ENCODE measurements at regions not wholly inside any gene's neighbourhood (a gene's known extent, or its start where the extent isn't known, plus 50 kb on each side); places are given as distances from the start of the nearest gene placed in this dataset.

GRCh38 chr21:25343774-25344545, 263.3 kb downstream of the MRPL39 start:
- peaks cover 20% of the 10 kb centered on the region for H3K27me3 Mint-ChIP-seq
- ATAC-seq (ENCODE audit: low read depth) = no peak

DNA sequence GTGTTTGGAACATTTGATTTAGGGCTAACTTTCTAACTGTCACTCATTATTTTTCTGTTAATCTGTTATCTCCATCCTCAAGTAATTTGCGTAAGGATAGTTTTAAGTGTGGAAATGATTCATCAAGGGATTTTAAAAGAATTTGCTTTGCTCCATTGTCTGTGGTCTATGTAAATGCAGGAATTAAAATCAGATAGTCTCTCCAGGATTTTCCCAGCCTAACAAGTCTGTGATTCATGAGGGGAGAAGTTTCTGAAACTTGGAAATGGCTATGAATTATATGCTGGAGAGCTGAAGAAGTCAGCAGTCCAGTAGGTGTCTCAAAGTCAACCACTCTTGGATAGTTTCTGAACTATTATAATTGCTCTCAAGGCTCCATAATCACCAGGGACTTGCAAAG, 264.5 kb downstream of the MRPL39 start:
- POLR2A ChIA-PET = no interaction called here
- no peak overlapping the region for H3K4me3 Mint-ChIP-seq
- H3K9me3 Mint-ChIP-seq = peaks cover 1% of the 10 kb centered on the region
- H3K36me3 Mint-ChIP-seq = no peaks in the 10 kb centered on the region
- DNase-seq (no peak), ATAC-seq (ENCODE audit: low read depth) (no peak)
- no peak overlapping the region for H3K27ac Mint-ChIP-seq
- peaks cover 24% of the 10 kb centered on the region for H3K27me3 Mint-ChIP-seq
- H3K4me1 Mint-ChIP-seq = no peaks in the 10 kb centered on the region

More at GRCh38 chr21:25343774-25344545, 263.3 kb downstream of the MRPL39 start:
- POLR2A ChIA-PET = no interaction called here
- no peak for DNase-seq
- no peak overlapping the region for H3K4me3 Mint-ChIP-seq
- H3K27ac Mint-ChIP-seq = no peak overlapping the region
- no peaks in the 10 kb centered on the region for H3K36me3 Mint-ChIP-seq
- H3K9me3 Mint-ChIP-seq = peaks cover 4% of the 10 kb centered on the region
- H3K4me1 Mint-ChIP-seq = no peaks in the 10 kb centered on the region

DNA sequence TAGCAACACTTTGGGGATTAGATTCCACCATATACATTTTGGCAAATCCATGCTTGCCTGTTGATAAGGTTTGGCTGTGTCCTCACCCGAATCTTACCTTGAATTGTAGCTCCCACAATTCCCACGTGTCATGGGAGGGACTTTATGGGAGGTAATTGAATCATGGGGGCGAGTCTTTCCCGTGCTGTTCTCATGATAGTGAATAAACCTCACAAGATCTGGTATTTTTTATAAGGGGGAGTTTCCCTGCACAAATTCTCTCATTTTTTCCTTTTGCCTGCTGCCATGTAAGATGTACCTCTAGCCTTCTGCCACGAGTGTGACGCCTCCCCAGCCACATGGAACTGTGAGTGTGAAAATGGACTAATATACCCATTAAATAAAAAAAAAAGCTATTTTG, 265.3 kb downstream of the MRPL39 start:
- Mint-ChIP-seq H3K27ac (no peak overlapping the region), H3K36me3 (no peaks in the 10 kb centered on the region), H3K9me3 (no peaks in the 10 kb centered on the region), H3K27me3 (peaks cover 22% of the 10 kb centered on the region), H3K4me3 (no peak overlapping the region), H3K4me1 (no peaks in the 10 kb centered on the region)
- ATAC-seq (ENCODE audit: low read depth) (no peak), DNase-seq (no peak)
- POLR2A ChIA-PET = no interaction called here

DNA sequence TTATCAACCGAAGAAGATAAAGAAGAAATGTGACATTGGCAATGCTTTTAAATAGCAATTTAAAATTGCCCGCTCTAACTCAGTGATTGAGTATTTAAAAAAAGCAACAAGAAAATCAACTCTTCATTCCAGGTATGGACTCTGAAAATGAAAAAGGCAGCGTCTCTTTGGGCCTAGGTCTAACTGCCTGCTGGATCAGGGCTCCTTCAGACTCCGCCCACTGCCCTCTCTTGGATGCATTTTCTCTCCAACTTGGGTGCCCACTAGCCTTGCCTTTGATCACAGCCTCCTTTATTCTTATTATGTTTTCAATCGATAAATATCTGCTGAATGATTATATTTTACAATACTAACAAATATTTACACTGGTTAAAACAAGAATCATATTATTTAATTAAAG, 268.9 kb downstream of the MRPL39 start:
- no peaks in the 10 kb centered on the region for H3K36me3 Mint-ChIP-seq
- no peaks in the 10 kb centered on the region for H3K9me3 Mint-ChIP-seq
- no peak overlapping the region for H3K4me3 Mint-ChIP-seq
- POLR2A ChIA-PET = no interaction called here
- peaks cover 10% of the 10 kb centered on the region for H3K27me3 Mint-ChIP-seq
- ATAC-seq (ENCODE audit: low read depth) (no peak), DNase-seq (no peak)
- H3K4me1 Mint-ChIP-seq = no peaks in the 10 kb centered on the region
- H3K27ac Mint-ChIP-seq = no peak overlapping the region

DNA sequence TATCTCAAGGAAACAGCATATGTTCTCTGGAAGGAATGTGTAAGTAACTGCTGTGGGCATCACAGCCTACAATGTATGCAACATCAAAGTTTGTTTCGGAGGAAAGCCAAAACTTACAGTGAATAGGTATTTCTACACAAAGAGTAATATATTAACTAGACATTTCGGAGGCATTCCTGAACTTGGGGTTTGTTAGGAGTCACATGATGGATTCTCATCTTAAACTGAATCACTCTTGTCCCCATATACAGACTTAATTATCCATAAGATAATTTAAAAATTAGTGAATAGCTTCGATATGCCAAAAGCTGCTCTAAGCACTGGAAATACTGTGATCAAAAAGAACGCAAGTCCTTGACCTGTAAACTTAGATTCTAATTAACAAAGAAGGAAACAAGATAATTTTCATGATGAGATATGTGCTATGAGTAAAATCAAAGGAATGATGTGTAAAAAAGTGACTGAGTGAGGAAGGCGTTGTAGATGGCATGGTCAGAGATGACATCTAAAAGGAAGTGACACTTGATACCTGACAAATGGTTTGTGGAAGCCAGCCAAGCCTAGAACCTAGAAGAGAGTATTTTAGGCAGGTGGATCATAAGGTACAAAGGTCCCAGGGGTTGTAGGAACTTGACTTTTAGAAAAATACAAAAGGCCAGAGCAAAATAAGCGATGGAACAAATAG, 273.1 kb downstream of the MRPL39 start:
- H3K27ac Mint-ChIP-seq = no peak overlapping the region
- DNase-seq (no peak), ATAC-seq (ENCODE audit: low read depth) (no peak)
- POLR2A ChIA-PET = no interaction called here
- H3K4me3 Mint-ChIP-seq = no peak overlapping the region
- H3K36me3 Mint-ChIP-seq = no peaks in the 10 kb centered on the region
- H3K27me3 Mint-ChIP-seq = peaks cover 3% of the 10 kb centered on the region
- no peaks in the 10 kb centered on the region for H3K4me1 Mint-ChIP-seq
- H3K9me3 Mint-ChIP-seq = no peaks in the 10 kb centered on the region

- no peaks in the 10 kb centered on the region for H3K4me1 Mint-ChIP-seq
- POLR2A ChIA-PET = no interaction called here
- DNase-seq = no peak
- ATAC-seq (ENCODE audit: low read depth) = no peak
- no peaks in the 10 kb centered on the region for H3K36me3 Mint-ChIP-seq
- H3K9me3 Mint-ChIP-seq = no peaks in the 10 kb centered on the region
- H3K27me3 Mint-ChIP-seq = peaks cover 4% of the 10 kb centered on the region
- H3K27ac Mint-ChIP-seq = no peak overlapping the region
- no peak overlapping the region for H3K4me3 Mint-ChIP-seq
Observed at GRCh38 chr21:25331286-25331685, 276.0 kb downstream of the MRPL39 start.

GRCh38 chr21:25330266-25330665, 277.0 kb downstream of the MRPL39 start:
- no peaks in the 10 kb centered on the region for H3K4me1 Mint-ChIP-seq
- POLR2A ChIA-PET = no interaction called here
- ATAC-seq (ENCODE audit: low read depth) (no peak), DNase-seq (no peak)
- H3K36me3 Mint-ChIP-seq = no peaks in the 10 kb centered on the region
- H3K9me3 Mint-ChIP-seq = no peaks in the 10 kb centered on the region
- H3K27me3 Mint-ChIP-seq = peaks cover 4% of the 10 kb centered on the region
- no peak overlapping the region for H3K27ac Mint-ChIP-seq
- no peak overlapping the region for H3K4me3 Mint-ChIP-seq

DNA sequence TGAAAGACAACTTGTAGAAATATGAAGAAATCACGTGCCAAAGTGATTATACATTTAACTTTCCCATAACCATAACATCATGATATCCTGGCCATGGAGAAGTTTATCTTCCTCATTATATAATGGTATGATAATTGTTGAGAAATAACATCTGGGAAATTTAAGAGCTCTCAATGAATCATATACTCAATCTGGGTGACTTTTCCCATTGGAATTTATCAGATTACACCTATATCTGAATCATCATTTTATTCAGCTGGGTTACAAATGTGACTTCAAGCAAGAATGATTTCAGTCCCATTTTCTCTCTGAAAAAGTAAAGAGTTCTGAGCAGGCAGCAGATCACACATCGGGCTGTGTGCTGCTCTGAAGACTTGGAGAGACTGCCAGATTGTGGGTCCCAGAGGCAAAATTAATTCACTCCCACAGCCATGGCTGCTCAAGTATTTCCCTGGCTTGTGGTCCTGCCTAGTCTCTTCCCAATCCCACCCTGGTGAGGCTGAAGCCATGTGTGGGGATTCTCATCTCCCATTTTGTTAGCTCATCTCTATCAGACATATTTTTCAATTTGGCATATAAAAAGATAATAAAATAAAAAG, 278.0 kb downstream of the MRPL39 start:
- H3K9me3 Mint-ChIP-seq = no peaks in the 10 kb centered on the region
- ATAC-seq (ENCODE audit: low read depth) = no peak

GRCh38 chr21:25328736-25329135, 278.5 kb downstream of the MRPL39 start:
- Mint-ChIP-seq H3K36me3 (no peaks in the 10 kb centered on the region), H3K27me3 (peaks cover 6% of the 10 kb centered on the region), H3K4me3 (no peak overlapping the region), H3K4me1 (no peaks in the 10 kb centered on the region), H3K27ac (no peak overlapping the region), H3K9me3 (no peaks in the 10 kb centered on the region)
- DNase-seq = no peak
- no peak for ATAC-seq (ENCODE audit: low read depth)
- POLR2A ChIA-PET = no interaction called here

More for the DNA sequence above, 278.0 kb downstream of the MRPL39 start:
- POLR2A ChIA-PET = no interaction called here
- no peaks in the 10 kb centered on the region for H3K36me3 Mint-ChIP-seq
- H3K4me3 Mint-ChIP-seq = no peak overlapping the region
- peaks cover 6% of the 10 kb centered on the region for H3K27me3 Mint-ChIP-seq
- H3K27ac Mint-ChIP-seq = no peak overlapping the region
- DNase-seq = no peak
- no peaks in the 10 kb centered on the region for H3K4me1 Mint-ChIP-seq

DNA sequence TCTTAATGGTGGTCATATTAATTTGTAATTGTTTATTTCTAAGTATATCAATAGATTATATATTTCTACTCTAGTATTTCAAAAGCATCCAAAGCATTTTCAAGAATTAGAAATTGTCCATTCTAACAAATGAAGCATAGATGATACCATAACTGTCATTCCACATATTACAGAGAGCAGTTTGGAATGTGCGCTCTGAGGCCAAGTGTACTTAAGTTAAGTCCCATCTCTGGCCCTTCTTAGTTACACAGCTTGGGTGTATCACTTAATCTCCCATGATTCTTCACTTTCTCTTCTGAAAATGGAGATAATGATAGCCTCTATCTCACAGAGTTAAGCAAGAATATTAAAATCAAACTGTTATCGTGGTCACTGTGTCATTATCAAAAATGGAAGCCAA, 281.1 kb downstream of the MRPL39 start:
- H3K27me3 Mint-ChIP-seq = peaks cover 6% of the 10 kb centered on the region
- H3K4me1 Mint-ChIP-seq = no peaks in the 10 kb centered on the region

GRCh38 chr21:25324666-25325065, 282.6 kb downstream of the MRPL39 start:
- no peak for DNase-seq
- Mint-ChIP-seq H3K9me3 (no peaks in the 10 kb centered on the region), H3K27ac (no peak overlapping the region), H3K4me3 (no peak overlapping the region), H3K36me3 (no peaks in the 10 kb centered on the region), H3K27me3 (peaks cover 6% of the 10 kb centered on the region), H3K4me1 (no peaks in the 10 kb centered on the region)
- no peak for ATAC-seq (ENCODE audit: low read depth)
- POLR2A ChIA-PET = no interaction called here

More for the DNA sequence above, 281.1 kb downstream of the MRPL39 start:
- no peaks in the 10 kb centered on the region for H3K36me3 Mint-ChIP-seq
- no peak for ATAC-seq (ENCODE audit: low read depth)
- DNase-seq = no peak
- POLR2A ChIA-PET = no interaction called here
- H3K27ac Mint-ChIP-seq = no peak overlapping the region
- H3K9me3 Mint-ChIP-seq = no peaks in the 10 kb centered on the region
- H3K4me3 Mint-ChIP-seq = no peak overlapping the region

- no peaks in the 10 kb centered on the region for H3K36me3 Mint-ChIP-seq
Observed at GRCh38 chr21:25323356-25323949, 283.8 kb downstream of the MRPL39 start.

DNA sequence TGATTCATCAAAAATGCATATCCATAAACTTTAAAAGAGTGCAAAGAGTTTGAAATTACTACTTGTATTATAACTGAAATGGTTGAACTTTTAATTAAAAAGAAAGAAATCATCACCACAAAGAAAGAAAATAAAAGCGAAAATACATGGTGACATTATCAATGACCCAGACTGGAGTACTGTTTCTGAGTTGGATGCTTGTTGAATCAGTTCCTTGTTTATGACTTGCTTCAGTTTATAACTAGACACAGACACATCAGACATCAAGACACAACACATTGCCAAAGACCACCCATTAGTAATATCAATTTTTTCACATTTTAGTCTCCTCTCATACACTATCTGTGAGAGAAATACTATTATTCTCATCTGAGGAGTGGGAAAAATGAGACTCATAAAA, 293.0 kb downstream of the MRPL39 start:
- H3K27me3 Mint-ChIP-seq = peaks cover 2% of the 10 kb centered on the region
- POLR2A ChIA-PET = no interaction called here
- no peaks in the 10 kb centered on the region for H3K36me3 Mint-ChIP-seq
- H3K27ac Mint-ChIP-seq = no peak overlapping the region
- DNase-seq = no peak
- H3K4me1 Mint-ChIP-seq = no peaks in the 10 kb centered on the region
- ATAC-seq (ENCODE audit: low read depth) = no peak
- H3K4me3 Mint-ChIP-seq = no peak overlapping the region
- peaks cover under 1% of the 10 kb centered on the region for H3K9me3 Mint-ChIP-seq

More at GRCh38 chr21:25323356-25323949, 283.8 kb downstream of the MRPL39 start:
- Mint-ChIP-seq H3K4me1 (no peaks in the 10 kb centered on the region), H3K4me3 (no peak overlapping the region), H3K27me3 (peaks cover 4% of the 10 kb centered on the region), H3K9me3 (no peaks in the 10 kb centered on the region), H3K27ac (no peak overlapping the region)
- DNase-seq (no peak), ATAC-seq (ENCODE audit: low read depth) (no peak)
- POLR2A ChIA-PET = no interaction called here

DNA sequence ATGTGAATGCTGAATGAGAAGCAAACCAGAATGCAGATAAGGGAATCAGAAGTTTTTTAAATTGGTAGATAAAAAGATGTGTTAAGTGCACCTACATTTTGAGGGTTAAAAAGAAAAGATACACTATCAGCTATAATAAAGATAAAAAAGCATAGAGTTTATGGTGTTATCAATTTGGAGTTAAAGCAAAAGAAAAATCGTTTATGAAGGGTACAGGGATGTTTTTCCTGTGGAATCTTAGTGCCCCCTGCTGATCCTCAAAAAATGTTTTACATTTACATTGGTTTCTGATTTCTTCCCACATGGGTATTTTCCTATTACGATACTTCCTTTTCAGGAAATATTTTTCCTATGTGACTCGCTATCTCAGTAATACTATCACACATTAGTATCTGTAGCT, 293.5 kb downstream of the MRPL39 start:
- H3K4me1 Mint-ChIP-seq = no peaks in the 10 kb centered on the region
- H3K27ac Mint-ChIP-seq = no peak overlapping the region
- no peak overlapping the region for H3K4me3 Mint-ChIP-seq
- no peaks in the 10 kb centered on the region for H3K36me3 Mint-ChIP-seq
- POLR2A ChIA-PET = no interaction called here
- peaks cover 4% of the 10 kb centered on the region for H3K9me3 Mint-ChIP-seq
- DNase-seq (no peak), ATAC-seq (ENCODE audit: low read depth) (no peak)
- H3K27me3 Mint-ChIP-seq = peaks cover 2% of the 10 kb centered on the region

Measured in activated naive CD8-positive, alpha-beta T cell treated with anti-CD3 and anti-CD28 coated beads, Interleukin-2, amount 10 ng/mL, durations not matched to agents 7 days and 5 days (primary cell).